ENCODE measurements at regions not wholly inside any gene's neighbourhood (a gene's known extent, or its start where the extent isn't known, plus 50 kb on each side); places are given as distances from the start of the nearest gene placed in this dataset.

GRCh38 chr12:41932470-41932991 is 212.1 kb downstream of the GXYLT1 start:
- no peak for DNase-seq (ENCODE audit: low read depth, low spot score)

GRCh38 chr12:41930866-41931437 is 213.7 kb downstream of the GXYLT1 start:
- no peak for DNase-seq (ENCODE audit: low read depth, low spot score)

GRCh38 chr12:41924111-41924510 is 220.6 kb downstream of the GXYLT1 start:
- DNase-seq (ENCODE audit: low read depth, low spot score): no peak

GRCh38 chr12:41923351-41923750 is 221.3 kb downstream of the GXYLT1 start:
- no peak for DNase-seq (ENCODE audit: low read depth, low spot score)

GRCh38 chr12:41920355-41920754 is 224.3 kb downstream of the GXYLT1 start:
- DNase-seq (ENCODE audit: low read depth, low spot score): no peak

- DNase-seq (ENCODE audit: low read depth, low spot score): no peak
Observed at GRCh38 chr12:41919526-41920261, 225.0 kb downstream of the GXYLT1 start.

- DNase-seq (ENCODE audit: low read depth, low spot score): no peak
Observed at GRCh38 chr12:41919048-41919447, 225.6 kb downstream of the GXYLT1 start.

- no peak for DNase-seq (ENCODE audit: low read depth, low spot score)
Observed at GRCh38 chr12:41917938-41918341, 226.7 kb downstream of the GXYLT1 start.

- no peak for DNase-seq (ENCODE audit: low read depth, low spot score)
Observed at GRCh38 chr12:41917181-41917580, 227.5 kb downstream of the GXYLT1 start.

- DNase-seq (ENCODE audit: low read depth, low spot score): no peak
Observed at GRCh38 chr12:41910578-41911320, 233.9 kb downstream of the GXYLT1 start.

- DNase-seq (ENCODE audit: low read depth, low spot score): no peak
Observed at GRCh38 chr12:41908206-41908605, 236.5 kb downstream of the GXYLT1 start.

- DNase-seq (ENCODE audit: low read depth, low spot score): no peak
Observed at GRCh38 chr12:41907550-41907949, 237.1 kb downstream of the GXYLT1 start.

- DNase-seq (ENCODE audit: low read depth, low spot score): no peak
Observed at GRCh38 chr12:41907021-41907420, 237.7 kb downstream of the GXYLT1 start.

GRCh38 chr12:41905759-41906297 is 238.8 kb downstream of the GXYLT1 start:
- no peak for DNase-seq (ENCODE audit: low read depth, low spot score)

GRCh38 chr12:41905073-41905758 is 239.5 kb downstream of the GXYLT1 start:
- no peak for DNase-seq (ENCODE audit: low read depth, low spot score)

- DNase-seq (ENCODE audit: low read depth, low spot score): no peak
Observed at GRCh38 chr12:41904041-41904440, 240.6 kb downstream of the GXYLT1 start.

GRCh38 chr12:41903014-41903708 is 241.5 kb downstream of the GXYLT1 start:
- DNase-seq (ENCODE audit: low read depth, low spot score): no peak

GRCh38 chr12:41899577-41899976 is 245.1 kb downstream of the GXYLT1 start:
- DNase-seq (ENCODE audit: low read depth, low spot score): no peak

GRCh38 chr12:41897593-41897992 is 247.1 kb downstream of the GXYLT1 start:
- DNase-seq (ENCODE audit: low read depth, low spot score): no peak

- no peak for DNase-seq (ENCODE audit: low read depth, low spot score)
Observed at GRCh38 chr12:41893491-41893890, 251.2 kb downstream of the GXYLT1 start.

- DNase-seq (ENCODE audit: low read depth, low spot score): no peak
Observed at GRCh38 chr12:41892302-41892701, 252.4 kb downstream of the GXYLT1 start.

Data from activated naive CD8-positive, alpha-beta T cell treated with anti-CD3 and anti-CD28 coated beads, Interleukin-2, amount 50 U/mL, for 16 hours (primary cell).